ENCODE measurements at regions not wholly inside any gene's neighbourhood (a gene's known extent, or its start where the extent isn't known, plus 50 kb on each side); places are given as distances from the start of the nearest gene placed in this dataset.

- no peak for TF ChIP-seq CTCF (conservative IDR thresholded peaks at IDR 0.05; ENCODE audit: low read depth, low read length)
- no peak for TF ChIP-seq EZH2phosphoT487 (IDR thresholded peaks at IDR 0.05; ENCODE audit: borderline replicate concordance, low read length)
- TF ChIP-seq EZH2 (IDR thresholded peaks at IDR 0.05; ENCODE audit: low read length, unreplicated experiment), result no peak
Measured at GRCh38 chr10:128979405-128979804, 487.6 kb upstream of the MGMT start.

Data from PC-3 (cell line).